ENCODE measurements at regions not wholly inside any gene's neighbourhood (a gene's known extent, or its start where the extent isn't known, plus 50 kb on each side); places are given as distances from the start of the nearest gene placed in this dataset.
"Not testable (repeated sequence)": the region's sequence is repeated elsewhere in the genome, so short reads cannot be mapped to it uniquely, and the experiment has no call there.

DNA sequence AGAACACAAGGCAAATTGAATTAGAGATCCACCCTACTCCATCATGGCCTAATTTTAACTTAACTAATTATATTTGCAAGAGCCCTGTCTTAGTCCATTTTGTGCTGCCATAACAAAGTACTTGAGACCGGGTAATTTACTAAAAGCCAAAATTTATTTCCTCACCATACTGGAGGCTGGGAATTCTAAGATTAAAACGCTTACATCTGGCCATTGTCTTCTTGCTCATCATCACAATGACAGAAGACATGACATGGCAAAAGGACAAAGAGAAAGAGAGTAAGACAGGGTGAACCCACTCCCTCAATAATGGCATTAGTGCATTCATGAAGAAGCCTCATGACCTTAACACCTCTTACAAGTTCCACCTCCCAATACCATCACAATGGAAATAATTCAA, 1068.6 kb downstream of the DNAJB9 start:
- TF ChIP-seq, protein P1, sequence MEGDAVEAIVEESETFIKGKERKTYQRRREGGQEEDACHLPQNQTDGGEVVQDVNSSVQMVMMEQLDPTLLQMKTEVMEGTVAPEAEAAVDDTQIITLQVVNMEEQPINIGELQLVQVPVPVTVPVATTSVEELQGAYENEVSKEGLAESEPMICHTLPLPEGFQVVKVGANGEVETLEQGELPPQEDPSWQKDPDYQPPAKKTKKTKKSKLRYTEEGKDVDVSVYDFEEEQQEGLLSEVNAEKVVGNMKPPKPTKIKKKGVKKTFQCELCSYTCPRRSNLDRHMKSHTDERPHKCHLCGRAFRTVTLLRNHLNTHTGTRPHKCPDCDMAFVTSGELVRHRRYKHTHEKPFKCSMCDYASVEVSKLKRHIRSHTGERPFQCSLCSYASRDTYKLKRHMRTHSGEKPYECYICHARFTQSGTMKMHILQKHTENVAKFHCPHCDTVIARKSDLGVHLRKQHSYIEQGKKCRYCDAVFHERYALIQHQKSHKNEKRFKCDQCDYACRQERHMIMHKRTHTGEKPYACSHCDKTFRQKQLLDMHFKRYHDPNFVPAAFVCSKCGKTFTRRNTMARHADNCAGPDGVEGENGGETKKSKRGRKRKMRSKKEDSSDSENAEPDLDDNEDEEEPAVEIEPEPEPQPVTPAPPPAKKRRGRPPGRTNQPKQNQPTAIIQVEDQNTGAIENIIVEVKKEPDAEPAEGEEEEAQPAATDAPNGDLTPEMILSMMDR (IDR thresholded peaks at IDR 0.05; ENCODE audit: extremely low read depth, low read depth, low read length): no peak
- DNase-seq (ENCODE audit: insufficient read length, low spot score, missing footprints): no peak
- H3K4me3 ChIP-seq (ENCODE audit: insufficient read depth, low read length): no peak overlapping the region

DNA sequence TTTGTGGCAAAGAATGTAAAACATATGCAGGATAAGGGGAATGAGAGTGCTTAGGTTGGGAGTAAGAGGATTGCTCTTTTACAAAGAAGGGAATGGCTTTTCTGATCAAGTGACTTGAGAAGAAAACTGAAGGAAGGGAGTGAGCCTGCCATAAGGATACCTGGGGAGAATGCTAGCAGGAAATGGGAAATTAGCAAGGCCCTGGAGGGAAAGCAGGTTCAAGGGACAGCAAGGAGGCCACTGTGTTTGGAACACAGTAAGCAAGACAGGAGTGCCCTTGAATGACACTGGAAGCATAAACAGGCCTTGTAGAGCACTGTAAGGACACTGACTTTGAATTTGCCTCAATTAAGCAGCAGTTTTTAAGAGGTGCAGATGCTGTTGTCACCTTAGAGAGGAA, 1069.9 kb downstream of the DNAJB9 start:
- Histone ChIP-seq H3K27me3 (ENCODE audit: insufficient read depth, low read length) (no peaks in the 10 kb centered on the region), H2AFZ (ENCODE audit: low read length) (no peak overlapping the region), H3K4me3 (ENCODE audit: insufficient read depth, low read length) (no peak overlapping the region)

More for the DNA sequence above, 1068.6 kb downstream of the DNAJB9 start:
- no peaks in the 10 kb centered on the region for H3K36me3 ChIP-seq (ENCODE audit: insufficient read depth, low read length)
- no peaks in the 10 kb centered on the region for H3K9me3 ChIP-seq (ENCODE audit: low read depth, low read length)
- no peak overlapping the region for H2AFZ ChIP-seq (ENCODE audit: low read length)
- no peaks in the 10 kb centered on the region for H3K79me2 ChIP-seq (ENCODE audit: insufficient read depth, low read length)
- H4K20me1 ChIP-seq (ENCODE audit: insufficient read depth, low read length): no peaks in the 10 kb centered on the region
- no peak overlapping the region for H3K27ac ChIP-seq (ENCODE audit: low read depth, low read length)
- no peak overlapping the region for H3K4me2 ChIP-seq (ENCODE audit: insufficient read depth, low read length)
- no peaks in the 10 kb centered on the region for H3K27me3 ChIP-seq (ENCODE audit: insufficient read depth, low read length)
- no peaks in the 10 kb centered on the region for H3K4me1 ChIP-seq (ENCODE audit: insufficient read depth, low read length)

DNA sequence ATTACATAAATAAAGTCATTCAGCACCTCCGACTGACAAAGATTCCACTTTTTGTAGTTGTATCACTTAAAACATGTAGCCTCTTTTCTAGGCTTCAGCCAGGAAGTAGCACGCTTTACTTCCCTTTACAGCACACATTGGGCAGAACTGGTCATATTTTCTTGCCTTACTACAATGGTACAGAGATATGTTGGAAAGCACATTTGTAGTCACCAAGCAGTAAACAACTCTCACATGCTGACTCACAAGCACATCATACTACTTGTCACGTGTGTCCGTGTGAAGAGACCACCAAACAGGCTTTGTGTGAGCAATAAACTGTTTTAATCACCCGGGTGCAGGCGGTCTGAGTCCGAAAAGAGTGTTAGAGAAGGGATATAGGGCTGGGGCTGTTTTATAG, 1071.8 kb downstream of the DNAJB9 start:
- no peak for DNase-seq (ENCODE audit: insufficient read length, low spot score, missing footprints)
- H2AFZ ChIP-seq (ENCODE audit: low read length): no peak overlapping the region
- H3K27me3 ChIP-seq (ENCODE audit: insufficient read depth, low read length): no peaks in the 10 kb centered on the region
- no peaks in the 10 kb centered on the region for H4K20me1 ChIP-seq (ENCODE audit: insufficient read depth, low read length)
- H3K79me2 ChIP-seq (ENCODE audit: insufficient read depth, low read length): no peaks in the 10 kb centered on the region
- no peaks in the 10 kb centered on the region for H3K4me1 ChIP-seq (ENCODE audit: insufficient read depth, low read length)
- TF ChIP-seq, protein P1 (IDR thresholded peaks at IDR 0.05; ENCODE audit: extremely low read depth, low read depth, low read length): no peak
- no peaks in the 10 kb centered on the region for H3K9me3 ChIP-seq (ENCODE audit: low read depth, low read length)
- H3K36me3 ChIP-seq (ENCODE audit: insufficient read depth, low read length): no peaks in the 10 kb centered on the region
- H3K4me2 ChIP-seq (ENCODE audit: insufficient read depth, low read length): no peak overlapping the region
- H3K4me3 ChIP-seq (ENCODE audit: insufficient read depth, low read length): no peak overlapping the region
- no peak overlapping the region for H3K27ac ChIP-seq (ENCODE audit: low read depth, low read length)

More for the DNA sequence above, 1069.9 kb downstream of the DNAJB9 start:
- H3K4me2 ChIP-seq (ENCODE audit: insufficient read depth, low read length): no peak overlapping the region
- no peak overlapping the region for H3K27ac ChIP-seq (ENCODE audit: low read depth, low read length)
- no peaks in the 10 kb centered on the region for H4K20me1 ChIP-seq (ENCODE audit: insufficient read depth, low read length)
- DNase-seq (ENCODE audit: insufficient read length, low spot score, missing footprints): no peak
- H3K9me3 ChIP-seq (ENCODE audit: low read depth, low read length): no peaks in the 10 kb centered on the region
- no peaks in the 10 kb centered on the region for H3K4me1 ChIP-seq (ENCODE audit: insufficient read depth, low read length)
- H3K36me3 ChIP-seq (ENCODE audit: insufficient read depth, low read length): no peaks in the 10 kb centered on the region
- TF ChIP-seq, protein P1 (IDR thresholded peaks at IDR 0.05; ENCODE audit: extremely low read depth, low read depth, low read length): no peak
- H3K79me2 ChIP-seq (ENCODE audit: insufficient read depth, low read length): no peaks in the 10 kb centered on the region

DNA sequence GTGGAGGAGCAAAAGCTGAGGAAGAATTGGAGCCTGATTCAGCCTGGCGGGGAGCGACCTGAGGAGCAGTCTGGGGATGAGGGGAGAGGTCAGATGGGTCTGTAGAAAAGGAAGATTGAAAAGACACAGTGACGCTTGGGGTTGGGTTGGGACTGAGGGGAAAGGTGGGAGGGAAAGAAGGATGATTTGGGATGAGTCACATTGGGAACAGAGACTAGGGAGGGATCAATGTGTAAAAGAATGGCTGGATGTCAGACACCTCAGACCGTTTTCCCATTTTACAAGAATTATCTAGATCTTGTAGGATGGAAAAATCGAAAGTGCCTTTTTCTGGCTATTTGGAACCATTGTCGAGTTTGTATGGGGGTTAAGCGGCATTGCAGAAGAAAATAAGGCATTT, 1076.5 kb downstream of the DNAJB9 start:
- Histone ChIP-seq H3K27ac (ENCODE audit: low read depth, low read length) (no peak overlapping the region), H3K4me1 (ENCODE audit: insufficient read depth, low read length) (no peaks in the 10 kb centered on the region), H3K4me2 (ENCODE audit: insufficient read depth, low read length) (no peak overlapping the region), H4K20me1 (ENCODE audit: insufficient read depth, low read length) (no peaks in the 10 kb centered on the region), H3K4me3 (ENCODE audit: insufficient read depth, low read length) (no peak overlapping the region), H3K79me2 (ENCODE audit: insufficient read depth, low read length) (no peaks in the 10 kb centered on the region), H3K27me3 (ENCODE audit: insufficient read depth, low read length) (no peaks in the 10 kb centered on the region), H3K9me3 (ENCODE audit: low read depth, low read length) (no peaks in the 10 kb centered on the region), H3K36me3 (ENCODE audit: insufficient read depth, low read length) (no peaks in the 10 kb centered on the region), H2AFZ (ENCODE audit: low read length) (no peak overlapping the region)
- no peak for DNase-seq (ENCODE audit: insufficient read length, low spot score, missing footprints)
- TF ChIP-seq, protein P1 (IDR thresholded peaks at IDR 0.05; ENCODE audit: extremely low read depth, low read depth, low read length): no peak

DNA sequence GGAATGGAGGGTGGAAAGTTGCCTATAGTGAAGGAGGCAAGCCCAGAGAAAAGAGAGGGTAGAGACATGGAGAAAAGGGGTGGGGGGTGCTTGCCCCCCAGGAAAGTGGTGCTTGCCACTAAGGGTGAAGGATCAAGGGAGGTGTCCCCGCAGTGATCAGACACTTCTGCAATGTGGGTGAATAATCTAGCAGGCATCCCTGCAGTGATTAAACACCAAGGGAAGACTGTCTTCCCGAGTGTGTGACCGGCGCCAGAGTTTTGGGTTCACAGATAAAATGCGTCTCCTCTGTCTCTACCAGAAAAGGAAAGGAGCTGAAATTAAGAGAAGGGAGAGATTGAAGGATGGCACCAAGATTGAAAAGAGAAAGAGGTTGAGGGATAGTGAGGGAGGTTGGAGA, 1076.9 kb downstream of the DNAJB9 start:
- not testable (repeated sequence) for H3K4me2 ChIP-seq (ENCODE audit: insufficient read depth, low read length); H3K9me3 ChIP-seq (ENCODE audit: low read depth, low read length); H3K4me1 ChIP-seq (ENCODE audit: insufficient read depth, low read length); H3K4me3 ChIP-seq (ENCODE audit: insufficient read depth, low read length); H3K36me3 ChIP-seq (ENCODE audit: insufficient read depth, low read length); H3K27ac ChIP-seq (ENCODE audit: low read depth, low read length); H2AFZ ChIP-seq (ENCODE audit: low read length); H3K79me2 ChIP-seq (ENCODE audit: insufficient read depth, low read length); H3K27me3 ChIP-seq (ENCODE audit: insufficient read depth, low read length); DNase-seq (ENCODE audit: insufficient read length, low spot score, missing footprints); H4K20me1 ChIP-seq (ENCODE audit: insufficient read depth, low read length)

DNA sequence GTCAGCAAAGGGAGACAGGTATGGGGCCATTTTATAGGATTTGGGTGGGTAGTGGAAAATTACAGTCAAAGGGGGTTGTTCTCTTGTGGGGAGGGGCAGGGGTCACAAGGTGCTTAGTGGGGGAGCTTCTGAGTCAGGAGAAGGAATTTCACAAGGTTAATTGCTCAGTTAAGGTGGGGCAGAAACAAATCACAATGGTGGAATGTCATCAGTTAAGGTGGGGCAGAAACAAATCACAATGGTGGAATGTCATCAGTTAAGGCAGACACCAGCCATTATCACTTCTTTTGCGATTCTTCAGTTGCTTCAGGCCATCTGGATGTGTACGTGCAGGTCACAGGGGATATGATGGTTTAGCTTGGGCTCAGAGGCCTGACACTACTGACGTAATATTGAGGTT, 1077.6 kb downstream of the DNAJB9 start:
- not testable (repeated sequence) for H2AFZ ChIP-seq (ENCODE audit: low read length); H3K4me2 ChIP-seq (ENCODE audit: insufficient read depth, low read length)

More for the DNA sequence above, 1077.6 kb downstream of the DNAJB9 start:
- H3K4me3 ChIP-seq (ENCODE audit: insufficient read depth, low read length); H3K79me2 ChIP-seq (ENCODE audit: insufficient read depth, low read length); H3K27ac ChIP-seq (ENCODE audit: low read depth, low read length); H3K9me3 ChIP-seq (ENCODE audit: low read depth, low read length); DNase-seq (ENCODE audit: insufficient read length, low spot score, missing footprints); H3K36me3 ChIP-seq (ENCODE audit: insufficient read depth, low read length); H3K4me1 ChIP-seq (ENCODE audit: insufficient read depth, low read length); H3K27me3 ChIP-seq (ENCODE audit: insufficient read depth, low read length); H4K20me1 ChIP-seq (ENCODE audit: insufficient read depth, low read length): not testable (repeated sequence)
